ENCODE measurements at regions not wholly inside any gene's neighbourhood (a gene's known extent, or its start where the extent isn't known, plus 50 kb on each side); places are given as distances from the start of the nearest gene placed in this dataset.

DNA sequence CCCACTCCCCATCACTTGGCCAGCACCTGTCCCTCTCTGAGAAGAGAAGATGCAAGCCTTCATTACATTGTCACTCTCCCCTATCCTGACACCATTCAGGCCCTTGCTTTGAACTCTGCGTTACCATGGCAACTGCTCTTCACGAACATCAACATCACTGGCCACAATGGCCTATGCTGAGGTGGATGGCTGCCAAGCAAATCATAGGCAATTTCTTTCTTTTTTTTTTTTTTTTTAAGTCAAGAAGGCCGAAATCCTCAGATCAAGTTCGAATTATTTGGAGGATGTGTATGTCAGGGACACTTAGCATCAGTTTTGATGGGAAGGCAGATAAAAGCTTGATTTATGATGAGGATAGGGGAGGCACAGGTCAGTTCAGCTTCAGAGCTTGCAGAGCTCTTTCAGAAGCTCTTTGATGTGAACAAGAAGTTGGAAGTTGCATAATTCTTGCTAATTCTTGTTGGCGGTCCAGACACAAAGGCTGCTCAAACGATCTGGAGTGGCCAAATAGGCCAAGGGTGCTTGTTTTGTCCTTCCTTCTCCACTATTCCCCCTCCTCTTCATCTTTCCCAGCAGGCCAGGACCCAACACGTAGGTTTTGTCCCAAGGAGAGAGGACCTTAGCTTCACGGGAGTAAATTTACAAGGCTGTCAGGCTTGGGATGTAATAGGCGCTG lies 179.9 kb upstream of the NPVF start:
- no peak overlapping the region for H3K27ac ChIP-seq (ENCODE audit: low read depth, low read length)
- no peak overlapping the region for H3K4me3 ChIP-seq (ENCODE audit: low read length in 3 of 3)
- H3K4me1 ChIP-seq (ENCODE audit: control insufficient read depth in 3 of 3, insufficient read depth in 3 of 3, low read length in 3 of 3), result no peaks in the 10 kb centered on the region
- H3K9me3 ChIP-seq (ENCODE audit: control insufficient read depth in 3 of 3, low read length in 3 of 3), result no peaks in the 10 kb centered on the region
- H3K27me3 ChIP-seq (ENCODE audit: control insufficient read depth in 3 of 3, insufficient read depth in 3 of 3, low read length in 3 of 3), result peaks cover 0 to 3% (median 0%) of the 10 kb centered on the region in 3 donors
- H3K36me3 ChIP-seq (ENCODE audit: control insufficient read depth in 3 of 3, insufficient read depth in 3 of 3, low read length in 3 of 3), result no peaks in the 10 kb centered on the region
- no peak overlapping the region for H3K9ac ChIP-seq (ENCODE audit: low read depth in 1 of 3, low read length in 3 of 3)

DNA sequence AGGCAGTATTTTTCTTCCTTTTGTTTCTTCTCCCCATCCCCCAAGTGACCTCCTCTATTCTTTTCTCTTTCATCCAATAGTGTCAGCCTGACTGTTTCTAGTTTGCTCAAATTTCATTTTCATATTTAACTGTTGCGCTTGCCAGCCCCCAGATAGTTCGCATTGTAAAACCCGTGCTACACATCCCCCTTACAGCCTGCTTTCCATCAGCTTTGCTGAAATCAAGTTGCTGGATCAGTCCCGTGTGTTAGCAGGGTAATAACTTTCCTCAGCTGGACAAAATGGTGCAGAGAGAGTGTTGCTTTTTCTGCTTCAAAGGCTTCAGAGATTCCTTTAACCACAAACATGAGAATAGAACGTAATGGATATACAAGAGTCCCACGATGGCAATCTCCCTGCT lies 180.6 kb upstream of the NPVF start:
- Histone ChIP-seq H3K4me1 (ENCODE audit: control insufficient read depth in 3 of 3, insufficient read depth in 3 of 3, low read length in 3 of 3) (no peaks in the 10 kb centered on the region), H3K27me3 (ENCODE audit: control insufficient read depth in 3 of 3, insufficient read depth in 3 of 3, low read length in 3 of 3) (peaks cover 0 to 3% (median 0%) of the 10 kb centered on the region in 3 donors), H3K9ac (ENCODE audit: low read depth in 1 of 3, low read length in 3 of 3) (no peak overlapping the region), H3K4me3 (ENCODE audit: low read length in 3 of 3) (no peak overlapping the region), H3K9me3 (ENCODE audit: control insufficient read depth in 3 of 3, low read length in 3 of 3) (no peaks in the 10 kb centered on the region), H3K36me3 (ENCODE audit: control insufficient read depth in 3 of 3, insufficient read depth in 3 of 3, low read length in 3 of 3) (no peaks in the 10 kb centered on the region), H3K27ac (ENCODE audit: low read depth, low read length) (no peak overlapping the region)

DNA sequence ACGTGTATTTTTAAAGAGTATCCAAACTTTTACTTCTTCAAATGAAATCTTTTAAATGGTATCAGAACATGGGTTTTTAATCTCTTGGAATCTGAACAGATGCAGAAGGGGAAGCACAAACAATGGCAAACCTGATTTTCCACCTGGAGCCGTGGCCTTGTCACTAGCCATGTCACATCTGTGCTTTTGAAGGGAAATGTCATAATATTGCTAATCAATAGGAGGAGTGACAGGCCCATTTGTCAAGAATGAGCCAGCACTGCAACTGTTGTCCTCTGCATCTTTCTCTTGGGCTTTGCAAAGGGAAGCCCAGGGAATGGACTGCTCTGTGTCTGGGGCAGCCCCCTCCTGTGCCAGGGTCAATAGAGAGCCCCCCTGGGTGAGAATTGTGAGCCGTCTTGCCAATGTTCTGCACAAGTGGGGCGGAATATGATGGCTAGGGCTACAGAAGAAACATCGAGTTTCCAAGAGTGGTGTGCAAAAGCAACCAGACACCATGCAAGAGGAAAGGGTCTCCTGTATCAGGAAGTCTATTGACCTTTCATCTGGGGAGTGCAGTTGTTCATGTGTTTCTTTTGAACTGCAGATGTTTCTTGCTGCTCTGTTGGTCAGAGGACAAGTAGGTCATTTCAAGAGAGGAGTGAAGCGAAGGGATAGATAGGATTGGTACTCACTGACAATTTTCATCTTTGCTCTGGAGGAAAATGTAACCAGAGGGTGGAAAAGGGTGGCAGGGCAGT lies 181.8 kb upstream of the NPVF start:
- no peak overlapping the region for H3K27ac ChIP-seq (ENCODE audit: low read depth, low read length)
- no peaks in the 10 kb centered on the region for H3K36me3 ChIP-seq (ENCODE audit: control insufficient read depth in 3 of 3, insufficient read depth in 3 of 3, low read length in 3 of 3)
- no peaks in the 10 kb centered on the region for H3K27me3 ChIP-seq (ENCODE audit: control insufficient read depth in 3 of 3, insufficient read depth in 3 of 3, low read length in 3 of 3)
- no peaks in the 10 kb centered on the region for H3K9me3 ChIP-seq (ENCODE audit: control insufficient read depth in 3 of 3, low read length in 3 of 3)
- H3K4me3 ChIP-seq (ENCODE audit: low read length in 3 of 3), result no peak overlapping the region
- no peaks in the 10 kb centered on the region for H3K4me1 ChIP-seq (ENCODE audit: control insufficient read depth in 3 of 3, insufficient read depth in 3 of 3, low read length in 3 of 3)
- H3K9ac ChIP-seq (ENCODE audit: low read depth in 1 of 3, low read length in 3 of 3), result no peak overlapping the region

DNA sequence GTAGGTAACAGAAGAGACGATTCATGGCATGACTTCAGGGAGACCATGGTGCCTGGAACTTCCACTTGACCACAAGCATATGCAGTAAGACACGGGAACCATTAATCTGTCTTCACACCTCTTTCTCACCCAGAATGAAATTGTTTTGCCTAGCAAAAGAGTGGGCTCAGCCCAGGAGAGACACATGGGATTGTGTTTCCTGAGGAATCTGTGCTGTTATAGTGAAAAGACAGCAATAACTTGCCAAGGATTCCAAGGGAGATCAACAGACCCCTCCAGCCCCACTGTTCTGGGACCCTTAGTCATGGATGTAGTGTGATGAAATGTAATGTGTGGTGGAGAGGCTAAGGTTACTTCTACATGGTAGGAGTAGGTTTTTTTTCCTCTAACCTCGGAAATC lies 192.5 kb upstream of the NPVF start:
- Histone ChIP-seq H3K27ac (ENCODE audit: low read depth, low read length) (no peak overlapping the region), H3K27me3 (ENCODE audit: control insufficient read depth in 3 of 3, insufficient read depth in 3 of 3, low read length in 3 of 3) (no peaks in the 10 kb centered on the region), H3K4me3 (ENCODE audit: low read length in 3 of 3) (no peak overlapping the region), H3K9ac (ENCODE audit: low read depth in 1 of 3, low read length in 3 of 3) (no peak overlapping the region), H3K4me1 (ENCODE audit: control insufficient read depth in 3 of 3, insufficient read depth in 3 of 3, low read length in 3 of 3) (no peaks in the 10 kb centered on the region), H3K9me3 (ENCODE audit: control insufficient read depth in 3 of 3, low read length in 3 of 3) (no peaks in the 10 kb centered on the region), H3K36me3 (ENCODE audit: control insufficient read depth in 3 of 3, insufficient read depth in 3 of 3, low read length in 3 of 3) (no peaks in the 10 kb centered on the region)

DNA sequence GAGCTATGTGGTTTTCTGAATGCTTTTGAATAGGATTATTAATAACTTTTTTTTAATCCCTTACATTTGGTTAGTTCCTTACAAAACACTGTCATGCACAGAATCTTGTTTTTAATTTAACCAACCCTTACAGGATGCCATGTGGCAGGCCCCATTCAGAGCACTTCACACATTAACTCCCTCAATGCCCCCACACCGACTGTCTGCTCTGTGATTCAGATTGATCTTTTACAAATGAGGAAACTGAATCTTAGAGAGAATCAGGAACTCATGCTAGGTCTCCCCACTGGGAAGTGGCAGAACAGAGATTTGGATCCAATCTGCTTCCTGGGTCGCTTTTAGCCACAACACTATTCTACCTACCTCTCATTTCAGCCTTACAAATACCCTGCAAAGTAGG lies 195.8 kb upstream of the NPVF start:
- Histone ChIP-seq H3K9ac (ENCODE audit: low read depth in 1 of 3, low read length in 3 of 3) (no peak overlapping the region), H3K27ac (ENCODE audit: low read depth, low read length) (no peak overlapping the region), H3K27me3 (ENCODE audit: control insufficient read depth in 3 of 3, insufficient read depth in 3 of 3, low read length in 3 of 3) (no peaks in the 10 kb centered on the region), H3K4me1 (ENCODE audit: control insufficient read depth in 3 of 3, insufficient read depth in 3 of 3, low read length in 3 of 3) (no peaks in the 10 kb centered on the region), H3K4me3 (ENCODE audit: low read length in 3 of 3) (no peak overlapping the region), H3K9me3 (ENCODE audit: control insufficient read depth in 3 of 3, low read length in 3 of 3) (no peaks in the 10 kb centered on the region), H3K36me3 (ENCODE audit: control insufficient read depth in 3 of 3, insufficient read depth in 3 of 3, low read length in 3 of 3) (no peaks in the 10 kb centered on the region)

DNA sequence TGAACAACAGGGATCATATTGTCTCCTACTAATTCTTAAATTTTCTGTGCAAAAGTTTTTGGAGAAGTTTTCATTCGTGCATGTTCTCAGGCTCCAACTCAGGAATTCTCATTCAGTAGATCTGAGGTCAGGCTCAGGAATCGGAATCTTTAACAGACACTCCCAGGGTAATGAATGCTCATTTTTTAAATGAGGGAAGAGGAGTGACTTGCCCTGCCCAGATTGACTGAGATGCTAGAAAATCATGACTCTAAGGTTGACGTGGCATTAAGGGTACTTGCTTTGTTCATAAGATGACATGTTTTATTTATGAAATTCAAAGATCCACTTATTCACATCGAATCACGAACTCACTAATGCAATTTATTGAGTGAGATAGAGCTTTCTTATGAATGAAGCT lies 196.6 kb upstream of the NPVF start:
- peaks cover 0 to 4% (median 2%) of the 10 kb centered on the region in 3 donors for H3K4me1 ChIP-seq (ENCODE audit: control insufficient read depth in 3 of 3, insufficient read depth in 3 of 3, low read length in 3 of 3)
- H3K9me3 ChIP-seq (ENCODE audit: control insufficient read depth in 3 of 3, low read length in 3 of 3), result no peaks in the 10 kb centered on the region
- H3K36me3 ChIP-seq (ENCODE audit: control insufficient read depth in 3 of 3, insufficient read depth in 3 of 3, low read length in 3 of 3), result no peaks in the 10 kb centered on the region
- no peaks in the 10 kb centered on the region for H3K27me3 ChIP-seq (ENCODE audit: control insufficient read depth in 3 of 3, insufficient read depth in 3 of 3, low read length in 3 of 3)
- no peak overlapping the region for H3K9ac ChIP-seq (ENCODE audit: low read depth in 1 of 3, low read length in 3 of 3)
- no peak overlapping the region for H3K4me3 ChIP-seq (ENCODE audit: low read length in 3 of 3)
- no peak overlapping the region for H3K27ac ChIP-seq (ENCODE audit: low read depth, low read length)

DNA sequence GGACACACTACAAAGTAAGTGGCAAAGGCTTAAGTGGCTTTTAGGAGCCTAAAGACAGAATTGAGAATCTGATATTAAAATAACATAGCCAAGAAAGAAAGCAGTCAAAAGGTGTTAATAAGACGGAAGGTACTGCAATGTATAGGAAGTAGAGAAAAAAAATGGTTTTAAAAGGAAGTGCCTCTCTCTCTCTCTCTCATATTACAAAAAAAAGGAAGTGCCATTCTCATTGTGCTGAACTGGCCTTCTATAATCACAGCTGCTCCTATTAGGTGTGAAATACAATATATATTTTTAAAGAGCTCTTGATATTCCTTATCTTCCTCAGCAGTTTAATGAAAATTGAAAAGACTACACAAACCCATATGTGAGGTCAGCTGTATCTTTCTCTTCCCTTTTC lies 199.4 kb upstream of the NPVF start:
- H3K9ac ChIP-seq (ENCODE audit: low read depth in 1 of 3, low read length in 3 of 3), result no peak overlapping the region
- no peak overlapping the region for H3K4me3 ChIP-seq (ENCODE audit: low read length in 3 of 3)
- H3K4me1 ChIP-seq (ENCODE audit: control insufficient read depth in 3 of 3, insufficient read depth in 3 of 3, low read length in 3 of 3), result peaks cover 0 to 9% (median 2%) of the 10 kb centered on the region in 3 donors
- H3K9me3 ChIP-seq (ENCODE audit: control insufficient read depth in 3 of 3, low read length in 3 of 3), result no peaks in the 10 kb centered on the region
- no peaks in the 10 kb centered on the region for H3K27me3 ChIP-seq (ENCODE audit: control insufficient read depth in 3 of 3, insufficient read depth in 3 of 3, low read length in 3 of 3)
- no peak overlapping the region for H3K27ac ChIP-seq (ENCODE audit: low read depth, low read length)
- H3K36me3 ChIP-seq (ENCODE audit: control insufficient read depth in 3 of 3, insufficient read depth in 3 of 3, low read length in 3 of 3), result no peaks in the 10 kb centered on the region

DNA sequence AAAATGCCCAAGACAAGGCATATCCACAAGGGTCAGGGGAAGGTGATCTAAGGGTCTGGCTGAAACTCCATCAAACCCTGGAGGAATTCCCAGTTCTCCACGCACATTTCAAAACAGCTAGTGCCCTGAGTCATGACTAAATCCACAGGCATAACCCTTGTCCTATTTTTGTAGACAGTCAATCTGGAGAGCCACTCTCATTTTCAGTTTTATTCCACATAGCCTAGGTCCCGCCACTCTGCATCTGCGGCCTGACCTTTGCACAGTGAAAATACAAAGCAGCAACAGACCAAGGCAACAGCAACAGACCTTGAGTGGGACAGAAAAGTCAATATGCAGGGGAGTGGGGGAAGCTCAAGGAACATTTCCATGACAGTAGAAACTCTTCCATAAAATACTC lies 201.4 kb upstream of the NPVF start:
- Histone ChIP-seq H3K27ac (ENCODE audit: low read depth, low read length) (no peak overlapping the region), H3K36me3 (ENCODE audit: control insufficient read depth in 3 of 3, insufficient read depth in 3 of 3, low read length in 3 of 3) (no peaks in the 10 kb centered on the region), H3K27me3 (ENCODE audit: control insufficient read depth in 3 of 3, insufficient read depth in 3 of 3, low read length in 3 of 3) (no peaks in the 10 kb centered on the region), H3K9ac (ENCODE audit: low read depth in 1 of 3, low read length in 3 of 3) (no peak overlapping the region), H3K4me1 (ENCODE audit: control insufficient read depth in 3 of 3, insufficient read depth in 3 of 3, low read length in 3 of 3) (peaks cover 0 to 9% (median 2%) of the 10 kb centered on the region in 3 donors), H3K9me3 (ENCODE audit: control insufficient read depth in 3 of 3, low read length in 3 of 3) (peaks cover 0 to 1% (median 0%) of the 10 kb centered on the region in 3 donors), H3K4me3 (ENCODE audit: low read length in 3 of 3) (no peak overlapping the region)

DNA sequence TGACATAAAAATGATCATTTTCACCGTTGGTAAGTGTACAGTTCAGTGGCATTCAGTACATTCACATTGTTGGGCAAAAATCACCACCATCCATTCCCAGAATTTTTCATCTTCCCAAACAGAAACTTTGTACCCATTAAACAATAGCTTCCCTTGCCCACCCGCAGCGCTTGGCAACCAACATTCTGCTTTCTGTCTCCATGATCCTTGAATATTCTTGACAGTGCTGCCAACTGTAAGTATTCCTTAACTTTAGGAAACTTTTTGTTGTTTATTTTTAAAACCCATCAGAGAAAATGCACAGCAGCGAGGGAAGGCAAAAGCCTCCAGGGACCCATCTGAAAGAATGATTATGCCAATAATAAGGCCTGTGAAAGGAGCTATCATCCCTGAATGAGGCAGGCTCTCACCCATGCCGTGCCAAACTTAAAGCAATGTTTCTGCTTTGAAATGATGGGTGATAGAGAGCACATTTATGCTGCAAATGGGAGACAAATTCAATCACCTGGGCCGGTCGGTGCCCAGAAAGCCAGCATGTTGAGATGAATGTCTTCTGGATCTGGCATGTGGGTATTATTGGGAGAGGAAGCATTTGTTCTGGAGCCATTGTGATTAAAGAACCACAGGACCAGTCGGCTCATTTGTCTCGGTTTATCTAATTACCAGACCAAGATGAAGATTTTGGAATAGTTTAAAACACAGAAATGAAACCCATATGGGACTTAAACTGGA lies 202.1 kb upstream of the NPVF start:
- Histone ChIP-seq H3K9me3 (ENCODE audit: control insufficient read depth in 3 of 3, low read length in 3 of 3) (peaks cover 0 to 1% (median 0%) of the 10 kb centered on the region in 3 donors), H3K27ac (ENCODE audit: low read depth, low read length) (no peak overlapping the region), H3K9ac (ENCODE audit: low read depth in 1 of 3, low read length in 3 of 3) (no peak overlapping the region), H3K4me3 (ENCODE audit: low read length in 3 of 3) (no peak overlapping the region), H3K27me3 (ENCODE audit: control insufficient read depth in 3 of 3, insufficient read depth in 3 of 3, low read length in 3 of 3) (no peaks in the 10 kb centered on the region), H3K4me1 (ENCODE audit: control insufficient read depth in 3 of 3, insufficient read depth in 3 of 3, low read length in 3 of 3) (peaks cover 0 to 9% (median 2%) of the 10 kb centered on the region in 3 donors), H3K36me3 (ENCODE audit: control insufficient read depth in 3 of 3, insufficient read depth in 3 of 3, low read length in 3 of 3) (no peaks in the 10 kb centered on the region)

DNA sequence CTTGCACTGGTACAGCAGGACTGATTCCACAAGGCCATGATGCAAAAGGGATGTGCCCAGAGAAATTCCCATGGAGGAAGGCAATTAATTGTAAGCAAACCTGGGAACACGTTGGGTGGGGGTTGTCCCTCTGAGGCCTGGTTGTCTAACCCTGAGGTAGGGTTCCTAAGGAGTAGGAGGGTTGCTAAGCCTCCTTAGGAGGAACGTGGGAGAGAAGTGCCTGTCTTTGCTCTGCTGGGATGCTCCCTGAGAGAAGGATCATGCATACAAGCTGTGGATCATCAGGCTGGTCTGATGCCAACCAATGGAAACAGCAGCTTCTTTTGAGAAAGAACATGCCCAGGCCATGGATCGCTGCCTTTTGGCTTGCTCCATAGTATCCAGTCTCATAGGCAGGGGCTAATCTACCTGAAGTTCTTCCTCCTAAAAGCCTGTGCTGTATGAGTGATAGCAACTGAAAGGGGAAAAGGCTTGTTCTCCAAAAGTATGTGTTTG lies 203.7 kb upstream of the NPVF start:
- Histone ChIP-seq H3K36me3 (ENCODE audit: control insufficient read depth in 3 of 3, insufficient read depth in 3 of 3, low read length in 3 of 3) (no peaks in the 10 kb centered on the region), H3K9ac (ENCODE audit: low read depth in 1 of 3, low read length in 3 of 3) (no peak overlapping the region), H3K27me3 (ENCODE audit: control insufficient read depth in 3 of 3, insufficient read depth in 3 of 3, low read length in 3 of 3) (no peaks in the 10 kb centered on the region), H3K4me3 (ENCODE audit: low read length in 3 of 3) (no peak overlapping the region), H3K4me1 (ENCODE audit: control insufficient read depth in 3 of 3, insufficient read depth in 3 of 3, low read length in 3 of 3) (peaks cover 0 to 9% (median 2%) of the 10 kb centered on the region in 3 donors), H3K27ac (ENCODE audit: low read depth, low read length) (no peak overlapping the region), H3K9me3 (ENCODE audit: control insufficient read depth in 3 of 3, low read length in 3 of 3) (peaks cover 0 to 1% (median 0%) of the 10 kb centered on the region in 3 donors)
